Heart right ventricle (tissue), 16 donors: ENCODE measurements at regions not wholly inside any gene's neighbourhood (a gene's known extent, or its start where the extent isn't known, plus 50 kb on each side); places are given as distances from the start of the nearest gene placed in this dataset.

Source experiments
- ATAC-seq, 8 donors: fragments of 200-7000 bp; cut with Tn5 transposase; one replicate each; pipeline ENCODE4 v1.9.1; 2020; ENCODE audit warnings: mild to moderate bottlenecking in 8 of 8, moderate library complexity in 8 of 8, moderate number of reproducible peaks in 1 of 8
- DNase-seq, 2 donors: peaks; one replicate each; pipeline ENCODE4 v3.0.0-alpha.2; 2020
- H3K27ac ChIP-seq, 10 donors: fragments of 200-600 bp; sonication (generic) in 2 of 10; one replicate each; pipeline versions ENCODE4 v1.5.0 to v1.8.0; 2020 to 2022; ENCODE audit warnings: mild to moderate bottlenecking in 3 of 10
- H3K27me3 ChIP-seq, 7 donors: fragments of 200-600 bp; one replicate each; pipeline ENCODE4 v1.8.0; 2021 to 2022; ENCODE audit warnings: mild to moderate bottlenecking in 2 of 7
- H3K36me3 ChIP-seq, 9 donors: fragments of 200-600 bp; sonication (generic) in 1 of 9; one replicate each; pipeline versions ENCODE4 v1.5.0 to v1.8.0; 2020 to 2022; ENCODE audit warnings: mild to moderate bottlenecking in 2 of 9
- H3K4me1 ChIP-seq, 9 donors: fragments of 200-600 bp; sonication (generic) in 1 of 9; one replicate each; pipeline versions ENCODE4 v1.5.0 to v1.8.0; 2020 to 2022; ENCODE audit warnings: mild to moderate bottlenecking in 4 of 9
- H3K4me3 ChIP-seq, 10 donors: fragments of 200-600 bp; sonication (generic) in 2 of 10; one replicate each; pipeline versions ENCODE4 v1.5.0 to v1.8.0; 2020 to 2022; ENCODE audit warnings: mild to moderate bottlenecking in 7 of 10, moderate library complexity in 2 of 10
- H3K9me3 ChIP-seq, 11 donors: fragments of 200-600 bp in 10 of 11; sonication (generic) in 2 of 11; one replicate each; pipeline versions ENCODE4 v1.5.0 to v1.8.0; 2013 to 2022; ENCODE audit warnings: mild to moderate bottlenecking in 2 of 11, control low read depth in 1 of 11, moderate library complexity in 1 of 11
- CTCF ChIP-seq, 9 donors: fragments of 200-600 bp; sonication (generic) in 2 of 9; IDR thresholded peaks; one replicate each; pipeline versions ENCODE4 v1.5.0 to v1.8.0; 2021 to 2022; ENCODE audit warnings: antibody characterized with exemption in 9 of 9, mild to moderate bottlenecking in 5 of 9, moderate library complexity in 1 of 9
- WGBS, 2 donors: extraction: QIAGEN DNeasy Blood & Tissue Kit; methylation state at CpG; one replicate each; pipeline ENCODE4 v1.1.7; 2013; ENCODE audit warnings: inconsistent platforms in 1 of 2; 5-methylcytosine and 5-hydroxymethylcytosine counted together
- intact Hi-C, 10 donors: fragments of 100-400 bp; cut with DNase I; formaldehyde crosslinking; loops; one replicate each; pipeline versions ENCODE4 v1.11.1 to v1.14.2; 2022
- donor health status: Arrhythmogenic right ventricular cardiomyopathy.
- donor health status: ischemic (EF 13 %, LVEDD 7.1; RV severe dilation, severe dysfunction).
- donor health status: healthy with polysubstance abuse.
- donor health status: DM: no; HTN: yes; CAD: no.
- donor health status: DM: no; HTN: no; CAD: no.
- donor health status: ischemic (EF 25% LVEDD 6.9; RV normal size, moderate dysfunction).
- donor health status: ischemic (EF 25% LVEDD 5.7; RV mildly dilated, moderate dysfunction).
- donor health status: healthy.
- donor health status: DM: yes; HTN: yes; CAD: no.
- donor health status: Ischemic cardiomyopathy.
- donor health status: ischemic (EF 35%, LVEDD 5.7; RV mildly dilated, moderate dysfunction).
- donor health status: nonischemic (EF 11% LVEDD 7.7; RV severe dilation, severe dysfunction).
- donor health status: DM: yes; HTN: yes; CAD: no.
- donor health status: PGD.
- donor health status: ischemic (EF 29% LVEDD 5.4; RV normal size, mild dysfunction).
- donor health status: nonischemic (EF 23%, LVEDD 6.1; RV moderate dilation, normal function).

- intact Hi-C loops = no loop called here
- TF ChIP-seq CTCF (IDR thresholded peaks at IDR 0.05) = no peak
- no peak overlapping the region for H3K27ac ChIP-seq
- ATAC-seq (no peak), DNase-seq (no peak)
- H3K9me3 ChIP-seq = peaks cover 0 to 2% (median 0%) of the 10 kb centered on the region in 11 donors
- H3K4me1 ChIP-seq = no peaks in the 10 kb centered on the region
- 64 to 76% methylated on average over 2 of the region's 2 CpGs for WGBS, 2 donors
- H3K36me3 ChIP-seq = no peaks in the 10 kb centered on the region
- no peak overlapping the region for H3K4me3 ChIP-seq
- peaks cover 0 to 21% (median 0%) of the 10 kb centered on the region in 7 donors for H3K27me3 ChIP-seq
Observed at GRCh38 chr10:83955406-83955805, 183.9 kb upstream of the GHITM start.

DNA sequence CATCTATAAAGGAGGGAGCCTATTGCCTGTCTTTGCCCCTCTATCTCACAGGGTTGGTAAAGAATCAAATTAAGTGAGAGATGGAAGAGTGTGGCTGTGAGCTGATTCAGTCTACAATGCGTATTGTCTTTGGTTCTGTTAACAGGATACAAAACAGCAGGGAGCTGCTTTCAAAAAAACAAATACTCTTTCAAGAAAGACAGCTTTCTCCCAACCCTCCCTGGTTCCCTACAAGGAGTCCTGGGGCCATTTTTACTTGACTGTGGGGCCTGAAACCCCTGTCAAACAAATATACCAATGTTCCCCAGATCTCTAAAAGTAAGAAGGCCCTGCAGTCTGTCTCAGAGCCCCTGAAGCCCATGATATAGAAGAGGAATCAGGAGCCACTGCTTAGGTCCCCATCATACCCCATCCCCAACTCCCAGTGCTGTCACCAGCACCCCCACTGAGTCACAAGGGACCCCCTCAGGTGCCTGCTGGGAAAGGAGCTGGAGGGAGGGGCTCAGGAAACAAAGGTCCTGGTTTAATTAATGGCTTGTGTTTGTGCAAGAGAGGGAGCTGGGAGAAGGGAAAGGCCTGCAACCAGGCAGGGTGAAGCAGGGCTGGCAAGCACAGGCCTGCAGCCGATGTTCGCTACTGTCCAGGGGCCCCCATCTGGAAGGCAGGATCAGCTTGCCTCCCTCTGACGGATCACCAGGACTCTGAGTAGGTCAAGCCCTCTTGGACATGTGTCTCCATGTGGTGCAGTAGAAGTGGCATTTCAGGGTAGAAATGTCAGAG lies 182.0 kb upstream of the GHITM start:
- no peak overlapping the region for H3K27ac ChIP-seq
- no peaks in the 10 kb centered on the region for H3K4me1 ChIP-seq
- no peaks in the 10 kb centered on the region for H3K36me3 ChIP-seq
- no peak for ATAC-seq
- no peak overlapping the region for H3K4me3 ChIP-seq
- no peak for DNase-seq
- WGBS, 2 donors = 64 to 81% methylated on average over 4 of the region's 4 CpGs
- peaks cover 0 to 2% (median 0%) of the 10 kb centered on the region in 11 donors for H3K9me3 ChIP-seq
- H3K27me3 ChIP-seq = peaks cover 0 to 16% (median 0%) of the 10 kb centered on the region in 7 donors
- no peak for TF ChIP-seq CTCF (IDR thresholded peaks at IDR 0.05)
- intact Hi-C loops = no loop called here

DNA sequence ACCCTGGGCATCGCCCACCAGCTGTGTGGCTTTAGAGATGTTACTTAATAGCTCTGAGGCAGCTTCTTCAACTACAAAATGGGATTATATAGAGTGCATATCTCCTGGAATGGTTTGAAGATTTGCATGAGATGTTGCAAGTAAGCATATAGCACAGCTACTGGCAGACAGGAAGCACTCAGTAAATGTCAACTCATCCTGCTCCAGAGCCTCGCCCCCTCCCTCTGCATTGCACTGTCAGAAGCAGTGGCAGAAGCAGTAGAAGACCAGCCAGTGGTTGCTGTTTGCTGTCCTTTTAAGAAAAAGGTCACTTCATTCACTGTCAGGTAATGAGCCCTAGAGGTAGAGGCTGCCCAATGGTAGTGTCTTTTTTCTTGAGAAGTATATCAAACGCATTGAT lies 180.0 kb upstream of the GHITM start:
- DNase-seq (no peak), ATAC-seq (no peak)
- peaks cover 0 to 8% (median 0%) of the 10 kb centered on the region in 7 donors for H3K27me3 ChIP-seq
- H3K4me3 ChIP-seq = no peak overlapping the region
- intact Hi-C loops = no loop called here
- H3K36me3 ChIP-seq = no peaks in the 10 kb centered on the region
- no peak overlapping the region for H3K27ac ChIP-seq
- H3K4me1 ChIP-seq = no peaks in the 10 kb centered on the region
- WGBS, 2 donors = 78 to 84% methylated on average over 3 of the region's 3 CpGs
- H3K9me3 ChIP-seq = no peaks in the 10 kb centered on the region
- TF ChIP-seq CTCF (IDR thresholded peaks at IDR 0.05) = no peak

DNA sequence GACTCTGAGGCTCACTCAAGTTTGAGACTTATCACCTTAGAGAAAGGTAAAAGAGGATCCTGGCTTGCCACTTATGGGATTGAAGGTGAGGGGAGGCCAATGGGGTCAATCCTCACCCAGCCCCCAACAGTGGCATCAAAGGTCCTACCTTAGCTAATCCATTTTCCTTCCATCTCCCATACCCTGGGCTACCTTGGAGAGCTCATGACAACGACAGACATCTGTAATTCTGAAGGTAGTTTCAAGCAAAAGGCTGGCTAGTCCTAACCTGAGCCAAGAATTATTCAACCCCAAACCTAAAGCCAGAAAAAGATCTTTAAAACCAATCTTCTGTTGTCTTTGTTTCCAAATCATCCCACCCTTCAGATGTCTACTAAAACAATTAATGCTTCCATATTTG lies 179.2 kb upstream of the GHITM start:
- intact Hi-C loops = no loop called here
- Histone ChIP-seq H3K27ac (no peak overlapping the region), H3K9me3 (no peaks in the 10 kb centered on the region), H3K36me3 (no peaks in the 10 kb centered on the region), H3K4me1 (no peaks in the 10 kb centered on the region), H3K4me3 (no peak overlapping the region), H3K27me3 (no peaks in the 10 kb centered on the region)
- TF ChIP-seq CTCF (IDR thresholded peaks at IDR 0.05) = no peak
- ATAC-seq (no peak), DNase-seq (no peak)
- 59 to 73% methylated on average over 1 of the region's 1 CpG for WGBS, 2 donors
